Left lobe of liver (tissue), 2 donors: ENCODE measurements at regions not wholly inside any gene's neighbourhood (a gene's known extent, or its start where the extent isn't known, plus 50 kb on each side); places are given as distances from the start of the nearest gene placed in this dataset.
"Not testable (repeated sequence)": the region's sequence is repeated elsewhere in the genome, so short reads cannot be mapped to it uniquely, and the experiment has no call there.

Source experiments
- ATAC-seq: fragments of 200-7000 bp; cut with Tn5 transposase; one replicate; pipeline ENCODE4 v1.9.1; 2020; ENCODE audit warnings: mild to moderate bottlenecking, moderate library complexity
- DNase-seq: peaks from one replicate; pipeline ENCODE4 v3.0.0-alpha.2; 2020; ENCODE audit warnings: low spot score
- donor health status: DM: no; HTN: no; CAD: no; lungs with moderate emphysema.
- donor health status: DM: no; HTN: yes; CAD: no.

GRCh38 chr10:2584385-2584784 is 483.0 kb upstream of the PFKP start:
- ATAC-seq = no peak
- DNase-seq = no peak

GRCh38 chr10:2576892-2577291 is 490.5 kb upstream of the PFKP start:
- DNase-seq (no peak), ATAC-seq (no peak)

GRCh38 chr10:2575460-2575859 is 491.9 kb upstream of the PFKP start:
- no peak for ATAC-seq
- no peak for DNase-seq

GRCh38 chr10:2572611-2573010 is 494.7 kb upstream of the PFKP start:
- DNase-seq (no peak), ATAC-seq (no peak)

- DNase-seq (no peak), ATAC-seq (no peak)
Observed at GRCh38 chr10:2556883-2557282, 510.5 kb upstream of the PFKP start.

- DNase-seq (no peak), ATAC-seq (no peak)
Observed at GRCh38 chr10:2548071-2548470, 519.3 kb upstream of the PFKP start.

- no peak for ATAC-seq
- DNase-seq = no peak
Observed at GRCh38 chr10:2547606-2548005, 519.7 kb upstream of the PFKP start.

GRCh38 chr10:2546894-2547293 is 520.5 kb upstream of the PFKP start:
- DNase-seq, ATAC-seq: not testable (repeated sequence)

- DNase-seq (no peak), ATAC-seq (no peak)
Observed at GRCh38 chr10:2543974-2544373, 523.4 kb upstream of the PFKP start.

- no peak for DNase-seq
- no peak for ATAC-seq
Observed at GRCh38 chr10:2543142-2543886, 524.0 kb upstream of the PFKP start.

- ATAC-seq (no peak), DNase-seq (no peak)
Observed at GRCh38 chr10:2541176-2541575, 526.2 kb upstream of the PFKP start.

GRCh38 chr10:2529945-2530344 is 537.4 kb upstream of the PFKP start:
- DNase-seq = no peak
- ATAC-seq = no peak

- ATAC-seq = no peak
Observed at GRCh38 chr10:2525781-2526180, 541.6 kb upstream of the PFKP start.

GRCh38 chr10:2519139-2519538 is 548.2 kb upstream of the PFKP start:
- ATAC-seq = no peak

More at GRCh38 chr10:2525781-2526180, 541.6 kb upstream of the PFKP start:
- no peak for DNase-seq

GRCh38 chr10:2509081-2509531 is 558.2 kb upstream of the PFKP start:
- ATAC-seq (no peak), DNase-seq (no peak)

More at GRCh38 chr10:2519139-2519538, 548.2 kb upstream of the PFKP start:
- DNase-seq = no peak

- not testable (repeated sequence) for DNase-seq, ATAC-seq
Observed at GRCh38 chr10:2501366-2501940, 565.9 kb upstream of the PFKP start.

- ATAC-seq (no peak), DNase-seq (no peak)
Observed at GRCh38 chr10:2494399-2494798, 572.9 kb upstream of the PFKP start.

GRCh38 chr10:2488446-2489005 is 578.8 kb upstream of the PFKP start:
- DNase-seq = no peak
- no peak for ATAC-seq

- ATAC-seq (no peak), DNase-seq (no peak)
Observed at GRCh38 chr10:2487921-2488320, 579.4 kb upstream of the PFKP start.

- no peak for ATAC-seq
- DNase-seq = no peak
Observed at GRCh38 chr10:2478656-2479055, 588.7 kb upstream of the PFKP start.

- DNase-seq (no peak), ATAC-seq (no peak)
Observed at GRCh38 chr10:2476812-2477553, 590.4 kb upstream of the PFKP start.
